Left lobe of liver (tissue), 2 donors: ENCODE measurements at regions not wholly inside any gene's neighbourhood (a gene's known extent, or its start where the extent isn't known, plus 50 kb on each side); places are given as distances from the start of the nearest gene placed in this dataset.

ENCODE experiments used
- ATAC-seq: fragments of 200-7000 bp; cut with Tn5 transposase; one replicate; pipeline ENCODE4 v1.9.1; 2020; ENCODE audit warnings: mild to moderate bottlenecking, moderate library complexity
- DNase-seq: peaks from one replicate; pipeline ENCODE4 v3.0.0-alpha.2; 2020; ENCODE audit warnings: low spot score
- donor health status: DM: no; HTN: no; CAD: no; lungs with moderate emphysema.
- donor health status: DM: no; HTN: yes; CAD: no.

DNA sequence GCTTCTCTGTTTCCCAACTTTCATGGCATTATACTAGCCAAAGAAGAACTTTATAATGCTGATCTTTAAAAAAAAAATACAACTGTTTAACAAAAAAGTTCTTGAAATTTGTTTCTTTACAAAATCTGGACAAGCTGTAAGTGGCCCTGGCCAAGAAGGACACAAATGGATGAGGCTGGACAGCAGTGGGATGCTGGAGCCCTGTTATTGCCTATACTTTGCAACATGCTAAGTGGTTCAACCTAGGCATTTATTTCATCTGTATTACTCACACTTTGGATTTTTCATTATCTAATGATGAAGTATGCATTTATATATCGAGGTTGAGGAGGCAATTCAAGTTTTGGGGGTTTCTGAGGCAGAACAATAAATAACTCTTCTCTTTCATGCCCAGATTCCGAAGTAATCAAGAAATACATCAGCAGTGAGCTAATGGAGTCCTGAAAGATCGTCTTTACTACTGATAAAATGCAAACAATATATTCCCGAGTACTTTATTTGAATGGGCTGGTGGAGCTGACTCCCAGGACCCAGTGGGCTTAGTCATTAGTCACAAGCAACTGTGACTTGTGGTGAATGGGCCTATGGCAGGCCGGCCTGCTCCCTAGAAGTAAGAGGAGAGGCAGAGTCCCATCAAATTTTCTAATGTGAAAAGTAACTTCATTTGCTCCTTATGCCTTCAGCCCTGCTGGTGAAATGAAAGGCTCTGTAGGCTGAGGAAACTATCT is 177.3 kb upstream of the DPH6 start:
- ATAC-seq: no peak
- no peak for DNase-seq

- ATAC-seq (no peak), DNase-seq (no peak)
Measured at GRCh38 chr15:35723852-35724251, 177.9 kb upstream of the DPH6 start.

GRCh38 chr15:35724626-35725025 is 178.7 kb upstream of the DPH6 start:
- ATAC-seq (no peak), DNase-seq (no peak)

DNA sequence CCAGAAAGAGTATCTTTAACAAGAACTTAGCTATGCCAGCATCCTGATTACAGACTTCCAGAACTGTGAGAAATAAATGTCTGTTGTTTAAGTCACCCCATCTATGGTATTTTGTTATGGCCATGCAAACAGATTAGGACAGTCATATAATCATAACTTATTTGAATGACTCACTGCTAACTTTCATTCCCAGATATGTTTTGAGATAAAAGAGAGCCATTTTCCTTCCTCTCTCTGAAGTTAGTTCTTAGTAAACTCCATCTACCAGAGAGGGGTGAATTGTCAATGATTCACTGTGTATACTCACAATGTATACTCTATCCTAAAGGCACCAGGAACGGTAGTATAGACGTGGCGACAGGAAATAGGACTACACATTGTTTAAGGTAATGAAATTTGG is 179.4 kb upstream of the DPH6 start:
- DNase-seq (no peak), ATAC-seq (no peak)

DNA sequence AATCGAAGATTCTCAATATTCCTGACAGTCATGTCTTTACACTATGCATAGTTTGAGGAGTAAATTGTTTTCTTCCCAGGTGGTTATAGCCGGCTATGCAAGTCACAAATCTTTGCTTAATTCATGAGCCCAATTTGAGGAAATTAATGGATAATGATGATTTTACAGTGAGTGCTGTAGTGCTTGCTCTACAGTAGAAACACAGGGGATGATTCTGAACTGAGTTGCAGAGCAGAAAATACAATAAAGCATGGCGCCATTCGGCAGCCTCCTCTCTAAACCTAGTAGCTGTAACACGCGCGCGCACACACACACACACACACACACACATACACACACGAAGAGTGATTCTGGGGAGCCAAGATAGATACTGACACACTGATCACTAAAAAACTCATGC is 181.7 kb upstream of the DPH6 start:
- no peak for DNase-seq
- ATAC-seq: no peak

DNA sequence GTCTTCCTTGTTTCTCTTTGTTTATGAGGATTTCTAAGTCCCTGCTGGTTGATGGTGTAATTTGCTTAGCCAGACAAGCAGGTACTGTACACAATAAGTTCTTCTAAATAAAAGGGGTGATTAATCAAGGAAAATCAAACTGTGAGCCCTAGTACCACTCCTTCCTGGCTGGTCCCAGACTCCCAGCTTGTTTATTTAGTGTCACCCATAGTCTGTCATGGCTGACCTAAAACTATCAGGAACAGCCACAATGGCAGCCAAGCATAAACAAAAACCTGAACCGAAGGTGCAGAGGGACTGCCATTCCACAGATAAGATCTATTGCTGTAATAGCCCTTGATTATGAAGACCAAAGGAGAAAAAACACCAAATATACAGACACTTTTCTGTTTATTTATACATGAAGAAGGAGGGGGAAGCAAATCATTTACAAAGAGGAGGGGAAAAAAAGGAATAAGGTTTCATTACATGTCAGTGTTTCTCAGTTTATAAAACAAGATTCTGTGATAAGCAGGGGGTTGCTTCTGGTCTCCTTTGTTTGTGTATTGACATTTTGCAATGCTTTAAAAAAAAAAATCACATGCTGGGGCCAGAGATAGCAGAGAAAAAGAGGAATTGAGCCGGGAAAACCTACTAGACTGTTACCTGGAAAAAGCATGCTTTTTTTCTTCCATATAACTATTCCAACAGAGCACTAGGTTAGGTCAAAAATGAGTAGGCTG is 182.4 kb upstream of the DPH6 start:
- ATAC-seq (peak; percentile 53), DNase-seq (no peak)

- ATAC-seq: peak; percentile 30
- DNase-seq: no peak
Measured at GRCh38 chr15:35736150-35736549, 190.2 kb upstream of the DPH6 start.

DNA sequence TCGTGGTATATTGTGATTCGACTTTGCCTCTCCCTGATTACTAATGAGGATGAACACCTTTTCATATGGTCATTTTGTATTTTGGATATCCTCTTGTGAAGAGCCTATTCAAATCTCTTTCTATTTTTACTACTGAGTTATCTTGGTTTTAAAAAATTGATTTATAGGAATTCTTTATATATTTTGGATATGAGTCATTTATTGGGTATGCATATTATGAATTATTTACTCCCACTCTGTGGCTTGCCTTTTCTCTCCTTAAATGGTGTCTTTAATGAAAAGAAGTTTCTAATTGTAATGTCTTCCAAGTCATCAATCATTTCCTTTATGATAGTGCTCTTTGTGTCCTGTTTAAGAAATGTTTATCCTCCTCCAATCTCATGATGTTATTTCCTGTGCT is 191.5 kb upstream of the DPH6 start:
- DNase-seq (no peak), ATAC-seq (no peak)

- no peak for ATAC-seq
- DNase-seq: no peak
Measured at GRCh38 chr15:35738370-35738769, 192.4 kb upstream of the DPH6 start.

GRCh38 chr15:35740761-35741160 is 194.8 kb upstream of the DPH6 start:
- ATAC-seq (no peak), DNase-seq (no peak)

- DNase-seq: no peak
- no peak for ATAC-seq
Measured at GRCh38 chr15:35741395-35741794, 195.4 kb upstream of the DPH6 start.

- DNase-seq: no peak
Measured at GRCh38 chr15:35741881-35742280, 195.9 kb upstream of the DPH6 start.

GRCh38 chr15:35743321-35743720 is 197.4 kb upstream of the DPH6 start:
- no peak for ATAC-seq

More at GRCh38 chr15:35741881-35742280, 195.9 kb upstream of the DPH6 start:
- ATAC-seq: no peak

DNA sequence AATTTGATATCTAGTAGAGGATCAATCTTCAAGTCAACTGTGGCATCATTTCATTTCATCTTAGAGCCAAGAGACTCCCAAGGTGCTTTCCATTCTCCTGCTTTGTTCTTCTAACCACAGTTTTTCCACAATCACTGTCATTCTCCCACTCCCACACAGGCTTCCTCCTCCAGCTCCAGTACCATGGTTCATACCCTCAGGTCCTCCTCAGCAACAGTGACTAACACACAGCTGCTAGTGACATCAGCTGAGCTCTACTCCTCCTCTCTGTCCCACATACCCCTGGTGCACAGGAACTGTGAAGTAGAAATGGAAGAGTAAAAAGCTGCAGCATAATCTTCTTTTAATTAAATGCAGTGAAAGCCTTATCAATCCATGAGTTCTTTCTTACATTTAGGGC is 200.2 kb upstream of the DPH6 start:
- no peak for DNase-seq
- no peak for ATAC-seq

More at GRCh38 chr15:35743321-35743720, 197.4 kb upstream of the DPH6 start:
- DNase-seq: no peak

- DNase-seq (no peak), ATAC-seq (no peak)
Measured at GRCh38 chr15:35748105-35748504, 202.1 kb upstream of the DPH6 start.

- DNase-seq (no peak), ATAC-seq (no peak)
Measured at GRCh38 chr15:35750051-35750450, 204.1 kb upstream of the DPH6 start.

DNA sequence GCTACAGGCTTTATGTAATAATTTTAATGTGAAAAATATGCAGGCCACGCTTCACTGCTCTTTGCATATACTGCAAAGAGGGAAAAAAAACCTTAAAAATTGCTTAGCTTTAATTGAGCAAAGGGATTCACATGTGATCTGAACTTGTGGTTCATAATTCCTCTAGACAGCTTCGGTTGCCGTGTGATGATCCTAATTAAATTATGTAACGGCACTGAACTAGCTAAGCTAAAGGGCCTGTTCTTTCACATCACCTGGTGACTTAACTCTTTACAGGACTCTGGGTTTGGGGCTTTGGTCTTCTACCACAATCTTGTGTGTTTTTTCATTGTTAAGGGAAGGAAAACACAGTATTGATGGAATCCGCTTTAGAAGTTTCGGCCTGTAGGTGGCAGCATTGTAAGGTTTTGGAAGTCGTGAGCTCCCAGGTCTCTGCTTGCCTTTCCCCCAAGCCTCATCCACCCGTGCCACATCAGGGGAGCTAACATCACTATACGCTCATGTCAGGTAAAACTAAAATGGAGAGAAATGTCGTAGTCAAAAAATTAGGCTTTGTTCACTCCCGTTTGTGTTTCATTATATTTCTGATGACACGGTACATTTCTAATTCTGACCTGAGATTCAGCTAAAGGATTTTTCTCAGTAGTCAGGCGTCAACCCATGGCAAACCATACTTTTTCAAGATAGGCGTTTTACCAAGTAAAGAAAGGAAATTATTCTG is 205.6 kb upstream of the DPH6 start:
- DNase-seq (peak; percentile 71), ATAC-seq (peak; percentile 96)

DNA sequence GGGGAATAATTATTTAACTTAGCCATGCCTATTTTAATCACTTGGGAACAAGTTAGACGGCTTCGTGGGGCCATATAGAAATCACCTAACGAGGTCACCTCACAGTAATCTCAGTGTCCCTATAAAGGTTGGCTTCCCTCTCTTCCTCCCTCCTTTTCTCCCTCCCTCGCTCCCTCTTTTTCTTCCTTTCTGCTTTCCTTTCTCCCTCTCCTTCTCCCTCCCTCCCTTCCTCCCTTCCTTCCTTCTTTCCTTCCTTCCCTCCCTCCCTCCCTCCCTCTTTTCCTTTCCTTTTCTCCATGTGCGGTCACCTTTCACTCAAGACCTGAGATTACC is 206.1 kb upstream of the DPH6 start:
- DNase-seq (no peak), ATAC-seq (no peak)

GRCh38 chr15:35753486-35753885 is 207.5 kb upstream of the DPH6 start:
- no peak for DNase-seq

DNA sequence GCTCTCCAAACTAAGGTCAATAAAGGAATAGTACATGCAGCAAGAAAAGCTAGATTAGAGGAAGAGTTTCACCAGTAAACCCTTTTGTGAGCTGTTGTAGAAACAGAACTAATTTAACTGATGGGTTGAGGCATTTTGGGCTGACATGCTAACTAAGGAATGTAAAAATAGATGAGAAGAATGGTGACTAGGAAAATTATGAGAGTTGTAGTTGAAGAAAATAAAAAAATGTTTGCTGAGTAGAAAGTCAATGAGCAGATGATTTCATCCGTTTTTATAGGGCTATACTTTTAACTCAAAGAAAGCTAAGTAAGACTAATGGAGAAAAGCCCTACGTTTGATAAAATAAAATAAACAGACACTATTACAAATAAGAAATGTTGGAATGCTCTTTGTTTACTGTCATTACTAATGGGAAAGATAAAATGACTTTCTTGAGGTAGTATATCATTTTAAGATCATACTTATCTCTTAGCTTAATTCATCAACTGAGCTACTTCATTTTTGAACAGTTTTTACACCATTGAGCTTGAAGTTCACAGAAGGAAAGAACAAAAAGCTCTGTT is 209.4 kb upstream of the DPH6 start:
- ATAC-seq (no peak), DNase-seq (no peak)

More at GRCh38 chr15:35753486-35753885, 207.5 kb upstream of the DPH6 start:
- peak; percentile 30 for ATAC-seq

GRCh38 chr15:35756623-35757022 is 210.7 kb upstream of the DPH6 start:
- no peak for DNase-seq
- peak; percentile 53 for ATAC-seq

DNA sequence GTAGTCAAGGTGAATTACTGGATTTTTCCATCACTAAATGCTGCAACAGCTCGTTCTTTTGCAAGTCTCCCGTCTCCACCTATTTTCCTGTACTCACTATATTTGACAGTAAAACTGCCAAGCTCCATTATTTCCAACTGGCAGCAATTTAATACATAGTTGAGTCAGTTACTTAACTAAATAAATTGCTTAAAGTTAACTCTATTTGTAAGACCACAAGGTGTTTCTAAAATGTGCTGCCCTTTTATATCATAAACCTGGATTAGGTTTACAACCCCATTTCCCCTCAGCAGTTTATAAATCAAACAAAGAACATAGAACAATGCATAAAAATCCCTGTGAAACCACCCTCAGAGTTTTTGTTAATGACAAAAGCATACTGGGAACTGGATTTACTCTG is 211.4 kb upstream of the DPH6 start:
- no peak for ATAC-seq
- no peak for DNase-seq
